DND-41 (cell line): ENCODE measurements at regions not wholly inside any gene's neighbourhood (a gene's known extent, or its start where the extent isn't known, plus 50 kb on each side); places are given as distances from the start of the nearest gene placed in this dataset.

Experiments used
- CTCF ChIP-seq: IDR thresholded peaks from 2 replicates; pipeline ENCODE4 v1.5.1; 2012; ENCODE audit warnings: borderline replicate concordance, low read length, moderate library complexity, mild to moderate bottlenecking; ENCODE audit not compliant: poor library complexity, severe bottlenecking; ENCODE audit errors: extremely low read depth
- EZH2 ChIP-seq: IDR thresholded peaks from 3 replicates; pipeline ENCODE4 v1.6.1; 2012; ENCODE audit warnings: borderline replicate concordance, low read depth, mild to moderate bottlenecking, moderate library complexity, low read length, inconsistent platforms; ENCODE audit not compliant: severe bottlenecking

- TF ChIP-seq CTCF = no peak
- TF ChIP-seq EZH2 = no peak
These were observed 598.8 kb downstream of the EPHA7 start for GRCh38 chr6:92820601-92821000.
